ENCODE measurements at regions not wholly inside any gene's neighbourhood (a gene's known extent, or its start where the extent isn't known, plus 50 kb on each side); places are given as distances from the start of the nearest gene placed in this dataset.

- no peak overlapping the region for H3K27ac ChIP-seq
- TF ChIP-seq ZFX (IDR thresholded peaks at IDR 0.05; ENCODE audit: borderline replicate concordance): no peak
- TF ChIP-seq CTCF (IDR thresholded peaks at IDR 0.05): no peak
These were observed 67.5 kb upstream of the AMOTL1 start for GRCh38 chr11:94700622-94701021.

- TF ChIP-seq ZFX (IDR thresholded peaks at IDR 0.05; ENCODE audit: borderline replicate concordance): no peak
- TF ChIP-seq CTCF (IDR thresholded peaks at IDR 0.05): no peak
- no peak overlapping the region for H3K27ac ChIP-seq
These were observed 65.7 kb upstream of the AMOTL1 start for GRCh38 chr11:94702481-94702880.

- no peak for TF ChIP-seq CTCF (IDR thresholded peaks at IDR 0.05)
- no peak for TF ChIP-seq ZFX (IDR thresholded peaks at IDR 0.05; ENCODE audit: borderline replicate concordance)
- H3K27ac ChIP-seq: no peak overlapping the region
These were observed 62.7 kb upstream of the AMOTL1 start for GRCh38 chr11:94705419-94705818.

- no peak for TF ChIP-seq CTCF (IDR thresholded peaks at IDR 0.05)
- TF ChIP-seq ZFX (IDR thresholded peaks at IDR 0.05; ENCODE audit: borderline replicate concordance): no peak
- H3K27ac ChIP-seq: no peak overlapping the region
These were observed 62.1 kb upstream of the AMOTL1 start for GRCh38 chr11:94705891-94706615.

- peak overlapping the region; percentile 49 for H3K27ac ChIP-seq
- TF ChIP-seq ZFX (IDR thresholded peaks at IDR 0.05; ENCODE audit: borderline replicate concordance) (no peak), CTCF (IDR thresholded peaks at IDR 0.05) (no peak)
These were observed 60.0 kb upstream of the AMOTL1 start for GRCh38 chr11:94708176-94708575.

- H3K27ac ChIP-seq: peak overlapping the region; percentile 49
- TF ChIP-seq ZFX (IDR thresholded peaks at IDR 0.05; ENCODE audit: borderline replicate concordance): no peak
- TF ChIP-seq CTCF (IDR thresholded peaks at IDR 0.05): no peak
These were observed 59.5 kb upstream of the AMOTL1 start for GRCh38 chr11:94708642-94709041.

GRCh38 chr11:94715225-94715624 is 52.9 kb upstream of the AMOTL1 start:
- TF ChIP-seq CTCF (IDR thresholded peaks at IDR 0.05): no peak
- H3K27ac ChIP-seq: no peak overlapping the region
